Omental fat pad (tissue), 3 donors: ENCODE measurements at regions not wholly inside any gene's neighbourhood (a gene's known extent, or its start where the extent isn't known, plus 50 kb on each side); places are given as distances from the start of the nearest gene placed in this dataset.

Source experiments
- ATAC-seq: fragments of 150-250 bp; one replicate; pipeline ENCODE4 v1.9.1; 2016; ENCODE audit warnings: mild to moderate bottlenecking, moderate library complexity; ENCODE audit not compliant: low FRiP score
- DNase-seq: peaks from one replicate; pipeline ENCODE4 v3.0.0-alpha.2; 2019; ENCODE audit warnings: low spot score
- CTCF ChIP-seq, 3 donors: fragments of 450-650 bp; IDR thresholded peaks; one replicate each; pipeline ENCODE4 v1.5.1; 2016 to 2017; ENCODE audit warnings: antibody characterized with exemption in 3 of 3, mild to moderate bottlenecking in 3 of 3, moderate library complexity in 2 of 3

DNA sequence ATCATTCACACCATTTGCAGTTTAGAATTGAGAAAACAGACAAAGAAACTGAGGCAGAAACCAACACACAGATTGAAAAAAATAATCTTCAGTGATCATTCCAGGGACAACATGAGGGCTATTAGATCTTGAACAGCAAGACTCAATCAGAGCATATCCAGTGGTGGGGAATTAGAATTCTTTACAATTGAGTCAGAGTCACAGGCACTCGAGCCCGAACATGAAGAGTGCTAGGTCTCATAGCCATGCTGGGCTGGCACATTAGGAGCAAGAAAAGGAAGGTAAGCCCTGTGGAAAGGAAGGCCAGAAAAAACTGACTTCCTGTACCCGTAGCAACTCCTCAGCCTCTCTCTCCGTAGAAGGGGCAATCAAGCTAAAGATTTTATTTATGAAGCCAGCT lies 419.9 kb downstream of the HAO1 start:
- no peak for TF ChIP-seq CTCF (IDR thresholded peaks at IDR 0.05)
- DNase-seq = no peak
- no peak for ATAC-seq

- no peak for DNase-seq
- no peak for TF ChIP-seq CTCF (IDR thresholded peaks at IDR 0.05)
- ATAC-seq = no peak
Measured at GRCh38 chr20:7523288-7523687, 417.0 kb downstream of the HAO1 start.

DNA sequence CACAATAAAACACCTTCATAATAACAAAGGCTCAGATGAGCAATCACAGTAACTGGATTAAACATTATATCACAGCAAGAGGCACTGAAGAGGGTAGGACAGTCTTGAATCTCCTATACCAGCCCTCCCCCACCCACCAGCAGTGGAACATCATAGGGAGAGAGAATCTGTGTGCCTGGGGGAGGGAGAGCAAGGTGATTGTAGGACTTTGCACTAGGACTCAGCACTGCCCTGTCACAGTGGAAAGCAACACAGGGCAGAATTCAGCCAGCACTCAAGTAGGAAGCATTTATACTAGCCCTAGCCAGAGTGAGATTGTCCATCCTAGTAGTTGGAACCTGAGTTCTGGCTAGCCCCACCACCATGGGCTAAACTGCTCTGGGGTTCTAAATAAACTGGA lies 400.2 kb downstream of the HAO1 start:
- TF ChIP-seq CTCF (IDR thresholded peaks at IDR 0.05) = no peak
- ATAC-seq = no peak
- DNase-seq = no peak

DNA sequence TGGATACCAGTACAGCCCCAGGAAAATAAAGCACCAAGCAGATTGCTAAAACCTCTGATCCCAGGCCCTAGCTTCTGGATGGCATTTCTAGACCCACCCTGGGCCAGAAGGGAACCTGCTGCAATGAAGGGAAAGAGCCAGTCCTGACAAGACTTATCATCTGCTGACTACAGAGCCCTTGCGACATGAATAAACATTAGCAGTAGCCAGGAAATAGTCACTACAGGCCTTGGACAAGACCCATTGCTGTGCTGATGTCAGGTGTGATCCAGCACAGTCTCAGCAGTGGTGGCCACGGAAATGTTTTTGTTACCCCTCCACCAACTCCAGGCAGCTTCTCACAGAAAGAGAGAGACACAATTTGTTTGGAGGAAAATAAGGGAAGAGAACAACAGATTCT lies 399.3 kb downstream of the HAO1 start:
- ATAC-seq (no peak), DNase-seq (no peak)
- no peak for TF ChIP-seq CTCF (IDR thresholded peaks at IDR 0.05)

GRCh38 chr20:7571101-7571500 lies 369.2 kb downstream of the HAO1 start:
- TF ChIP-seq CTCF (IDR thresholded peaks at IDR 0.05) = no peak
- no peak for DNase-seq
- no peak for ATAC-seq

DNA sequence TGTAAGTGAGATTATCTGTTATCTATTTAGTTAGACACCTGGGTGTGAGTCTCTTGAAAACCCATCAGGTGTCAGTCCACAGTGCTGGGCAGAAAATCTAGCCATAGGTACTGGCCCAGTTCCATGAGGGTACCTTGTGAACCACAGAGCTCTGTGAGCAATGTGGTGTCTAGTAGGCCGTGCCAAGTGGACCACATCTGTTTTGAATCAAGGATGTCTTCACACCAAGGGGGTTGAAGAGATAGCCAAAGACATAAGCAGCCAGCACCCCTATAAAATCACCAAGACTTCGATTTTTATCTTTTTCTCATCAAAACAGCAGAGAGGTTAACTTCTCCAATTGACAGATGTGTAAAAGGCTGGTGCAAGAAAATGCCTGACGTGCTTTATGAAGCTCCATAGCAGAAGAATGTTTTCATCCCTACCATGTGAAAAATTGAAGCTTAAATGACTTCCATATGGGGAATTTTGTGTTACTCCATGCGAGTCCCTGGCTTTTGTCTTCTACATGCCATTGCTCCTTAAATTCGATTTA lies 368.7 kb downstream of the HAO1 start:
- no peak for TF ChIP-seq CTCF (IDR thresholded peaks at IDR 0.05)
- no peak for DNase-seq
- no peak for ATAC-seq

GRCh38 chr20:7579888-7580287 lies 360.4 kb downstream of the HAO1 start:
- no peak for TF ChIP-seq CTCF (IDR thresholded peaks at IDR 0.05)
- no peak for ATAC-seq
- no peak for DNase-seq
